ENCODE measurements at regions not wholly inside any gene's neighbourhood (a gene's known extent, or its start where the extent isn't known, plus 50 kb on each side); places are given as distances from the start of the nearest gene placed in this dataset.
"Not testable (repeated sequence)": the region's sequence is repeated elsewhere in the genome, so short reads cannot be mapped to it uniquely, and the experiment has no call there.

DNA sequence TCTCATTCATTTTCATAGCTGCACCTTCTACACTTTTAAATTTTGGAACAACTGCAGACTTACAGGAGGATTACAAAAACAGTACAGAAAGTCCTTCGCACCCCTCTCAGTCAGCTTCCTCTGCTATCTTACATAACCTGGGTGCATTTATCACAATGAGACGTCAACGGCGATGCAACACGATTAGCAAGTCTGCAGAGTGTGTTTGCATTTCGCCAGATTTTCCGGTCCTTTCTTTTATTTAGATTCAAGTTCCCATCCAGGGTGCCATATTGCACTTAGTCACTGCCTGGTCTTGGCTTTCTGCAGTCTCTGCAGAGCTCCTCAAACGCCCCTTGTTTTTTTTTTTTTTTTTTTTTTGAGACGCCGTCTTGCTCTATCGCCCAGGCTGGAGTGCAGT, 85.9 kb downstream of the ASMT start:
- no peak for DNase-seq

DNA sequence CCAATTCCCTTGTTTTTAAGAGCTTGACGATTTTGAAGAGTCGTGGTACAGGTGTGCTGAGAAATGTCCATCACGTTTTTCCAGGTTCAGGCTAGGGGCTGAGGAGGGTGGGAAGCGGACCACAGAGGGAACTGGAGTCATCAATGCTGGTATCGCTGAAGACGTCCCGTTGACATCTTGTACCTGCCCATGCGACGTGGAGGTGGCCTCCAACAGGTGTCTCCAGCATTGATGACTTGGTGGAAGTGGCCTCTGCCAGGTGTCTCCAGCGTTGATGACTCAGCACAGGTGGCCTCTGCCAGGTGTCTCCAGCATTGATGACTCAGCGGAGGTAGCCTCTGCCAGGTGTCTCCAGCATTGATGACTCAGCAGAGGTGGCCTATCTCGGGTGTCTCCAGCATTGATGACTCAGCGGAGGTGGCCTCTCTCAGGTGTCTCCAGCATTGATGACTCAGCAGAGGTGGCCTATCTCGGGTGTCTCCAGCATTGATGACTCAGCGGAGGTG, 86.6 kb downstream of the ASMT start:
- DNase-seq: not testable (repeated sequence)

DNA sequence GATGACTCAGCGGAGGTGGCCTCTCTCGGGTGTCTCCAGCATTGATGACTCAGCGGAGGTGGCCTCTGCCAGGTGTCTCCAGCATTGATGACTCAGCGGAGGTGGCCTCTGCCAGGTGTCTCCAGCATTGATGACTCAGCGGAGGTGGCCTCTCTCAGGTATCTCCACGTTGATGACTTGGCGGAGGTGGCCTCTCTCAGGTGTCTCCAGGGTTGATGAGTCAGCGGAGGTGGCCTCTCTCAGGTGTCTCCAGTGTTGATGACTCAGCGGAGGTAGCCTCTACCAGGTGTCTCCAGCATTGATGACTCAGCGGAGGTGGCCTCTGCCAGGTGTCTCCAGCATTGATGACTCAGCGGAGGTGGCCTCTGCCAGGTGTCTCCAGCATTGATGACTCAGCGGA, 87.3 kb downstream of the ASMT start:
- DNase-seq: not testable (repeated sequence)

DNA sequence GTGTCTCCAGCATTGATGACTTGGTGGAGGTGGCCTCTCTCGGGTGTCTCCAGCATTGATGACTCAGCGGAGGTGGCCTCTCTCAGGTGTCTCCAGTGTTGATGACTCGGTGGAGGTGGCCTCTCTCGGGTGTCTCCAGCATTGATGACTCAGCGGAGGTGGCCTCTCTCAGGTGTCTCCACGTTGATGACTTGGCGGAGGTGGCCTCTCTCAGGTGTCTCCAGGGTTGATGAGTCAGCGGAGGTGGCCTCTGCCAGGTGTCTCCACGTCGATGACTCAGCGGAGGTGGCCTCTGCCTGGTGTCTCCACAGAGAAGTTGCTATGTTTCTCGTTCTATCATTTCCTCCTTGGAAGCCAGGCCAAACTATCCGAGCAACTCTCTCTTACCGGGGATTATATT, 87.7 kb downstream of the ASMT start:
- DNase-seq: not testable (repeated sequence)

GRCh38 chrX:1709277-1709676, 94.4 kb downstream of the ASMT start:
- not testable (repeated sequence) for DNase-seq

GRCh38 chrX:1713296-1713695, 98.4 kb downstream of the ASMT start:
- DNase-seq: no peak

GRCh38 chrX:1717373-1717772, 102.5 kb downstream of the ASMT start:
- DNase-seq: no peak

GRCh38 chrX:1719270-1719669, 104.4 kb downstream of the ASMT start:
- no peak for DNase-seq

- no peak for DNase-seq
Observed at GRCh38 chrX:1720836-1721235, 106.0 kb downstream of the ASMT start.

GRCh38 chrX:1725472-1725871, 110.6 kb downstream of the ASMT start:
- no peak for DNase-seq

- no peak for DNase-seq
Observed at GRCh38 chrX:1727531-1728027, 112.7 kb downstream of the ASMT start.

DNA sequence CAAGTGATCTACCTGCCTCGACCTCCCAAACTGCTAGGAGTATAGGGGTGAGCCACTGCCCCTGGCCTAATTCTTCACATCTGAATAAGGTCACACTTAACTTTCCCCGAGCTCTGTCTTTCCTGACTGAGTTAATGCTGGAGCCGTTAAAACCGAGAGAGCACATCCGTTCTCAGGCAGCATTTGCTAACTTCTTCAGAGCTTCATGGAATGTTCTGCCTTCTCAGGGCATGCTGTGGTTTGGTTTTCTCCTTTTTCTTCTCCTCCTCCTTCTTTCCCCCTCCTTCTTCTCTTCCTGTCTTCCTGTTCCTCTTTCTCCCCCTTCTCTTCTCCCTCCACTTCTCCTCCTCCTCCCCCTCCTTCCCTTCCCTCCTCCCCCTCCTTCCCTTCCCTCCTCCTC, 119.9 kb downstream of the ASMT start:
- no peak for DNase-seq

- no peak for DNase-seq
Observed at GRCh38 chrX:1741816-1742394, 127.0 kb downstream of the ASMT start.

DNA sequence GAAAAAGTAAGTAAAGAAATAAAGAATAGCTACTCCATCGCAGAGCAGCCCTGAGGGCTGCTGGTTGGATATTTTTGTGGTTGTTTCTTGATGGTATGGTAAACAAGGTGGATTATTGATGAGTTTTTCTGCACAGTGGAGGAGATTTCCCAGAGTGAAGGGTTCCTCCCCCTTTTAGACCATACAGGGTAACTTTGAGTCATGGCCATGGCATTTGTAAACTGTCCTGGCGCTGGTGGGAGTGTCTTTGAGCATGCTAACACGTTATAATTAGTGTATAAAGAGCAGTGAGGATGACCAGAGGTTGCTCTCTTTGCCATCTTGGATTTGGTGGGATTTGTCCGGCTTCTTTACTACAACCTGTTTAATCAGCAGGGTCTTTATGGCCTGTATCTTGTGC, 128.2 kb downstream of the ASMT start:
- no peak for DNase-seq

- no peak for DNase-seq
Observed at GRCh38 chrX:1743663-1744062, 128.8 kb downstream of the ASMT start.

- no peak for DNase-seq
Observed at GRCh38 chrX:1748408-1748807, 133.5 kb downstream of the ASMT start.

GRCh38 chrX:1749499-1749898, 134.6 kb downstream of the ASMT start:
- DNase-seq: no peak

DNA sequence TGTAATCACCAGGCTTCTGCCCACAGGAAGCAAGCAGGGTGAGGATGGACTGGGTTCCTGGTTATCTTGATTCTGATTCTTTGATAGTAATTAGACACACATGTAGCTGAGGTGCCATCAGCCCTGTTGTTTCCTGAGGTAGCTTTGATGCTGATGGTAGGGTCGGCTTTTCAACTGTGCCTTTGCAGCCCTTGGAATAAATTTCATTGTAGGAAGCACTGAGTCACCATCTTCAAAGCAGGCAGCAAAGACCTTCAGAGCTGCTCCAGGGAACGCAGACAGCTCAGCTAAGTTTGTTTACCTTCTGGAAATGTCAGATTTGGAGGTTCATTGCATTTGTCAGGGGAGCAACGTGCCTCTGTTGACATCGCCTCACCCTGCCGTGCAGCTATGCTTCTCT, 135.4 kb downstream of the ASMT start:
- no peak for DNase-seq

DNA sequence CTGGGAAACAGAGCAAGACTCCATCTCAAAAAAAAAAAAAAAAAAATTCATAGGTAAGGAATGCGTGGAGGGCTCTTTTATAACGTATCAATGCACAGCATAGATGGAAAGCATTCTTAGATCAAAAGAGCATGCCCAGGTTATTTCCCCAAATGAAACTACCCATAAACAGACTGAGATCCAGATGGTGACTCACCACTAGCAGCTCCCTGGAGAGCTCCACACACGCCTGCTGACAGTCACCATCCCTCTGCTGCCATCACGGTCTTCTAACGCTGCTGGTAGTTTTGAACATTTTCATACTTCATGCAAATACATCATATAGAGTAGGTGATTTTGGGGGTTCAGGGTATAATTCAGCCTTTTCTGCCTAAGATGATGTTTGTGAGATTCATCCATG, 136.9 kb downstream of the ASMT start:
- DNase-seq: no peak

- DNase-seq: not testable (repeated sequence)
Observed at GRCh38 chrX:1752799-1753198, 137.9 kb downstream of the ASMT start.

- DNase-seq: no peak
Observed at GRCh38 chrX:1754077-1754476, 139.2 kb downstream of the ASMT start.

DNA sequence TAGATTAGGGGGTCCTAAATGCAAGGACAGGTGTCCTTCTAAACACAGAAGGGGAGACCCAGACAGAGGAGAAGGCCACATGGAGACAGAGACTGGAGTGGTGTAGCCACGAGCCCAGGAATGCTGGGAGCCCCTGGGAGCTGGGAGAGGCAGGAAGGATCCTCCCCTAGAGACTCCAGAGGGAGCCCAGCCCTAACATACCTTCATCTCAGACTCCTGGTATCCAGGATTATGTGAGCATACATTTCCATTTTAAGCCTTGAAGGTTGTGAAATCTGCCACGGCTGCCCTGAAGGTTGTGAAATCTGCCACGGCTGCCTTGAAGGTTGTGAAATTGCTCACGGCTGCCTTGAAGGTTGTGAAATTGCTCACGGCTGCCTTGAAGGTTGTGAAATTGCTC, 148.4 kb downstream of the ASMT start:
- DNase-seq: no peak

- not testable (repeated sequence) for DNase-seq
Observed at GRCh38 chrX:1764883-1765364, 150.1 kb downstream of the ASMT start.

GRCh38 chrX:1767026-1767425, 152.2 kb downstream of the ASMT start:
- peak; percentile 73 for DNase-seq

DNA sequence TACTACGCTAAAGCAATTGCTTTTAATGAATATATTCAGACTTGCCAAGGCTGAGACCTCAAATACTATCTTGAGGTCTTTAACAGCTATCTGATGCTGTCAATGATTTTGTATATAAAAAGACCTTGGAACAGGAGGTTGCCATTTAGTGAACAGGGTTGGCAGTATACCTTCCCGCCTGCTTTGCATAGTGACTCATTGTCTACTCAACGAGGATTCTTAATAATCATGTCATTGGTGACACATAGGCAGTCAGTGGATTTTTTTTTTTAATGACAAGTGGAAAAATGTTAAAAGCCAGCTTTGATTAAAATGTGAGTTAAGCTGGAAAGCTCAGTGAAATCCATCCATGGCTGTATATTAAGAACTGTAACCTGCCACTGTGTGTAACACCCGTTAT, 164.0 kb downstream of the ASMT start:
- DNase-seq: no peak
